HepG2 (cell line): ENCODE measurements at regions not wholly inside any gene's neighbourhood (a gene's known extent, or its start where the extent isn't known, plus 50 kb on each side); places are given as distances from the start of the nearest gene placed in this dataset.

Experiments used
- ARHGAP35 ChIP-seq: sonication (generic); formaldehyde crosslinking; IDR thresholded peaks from 2 replicates; pipeline ENCODE4 v1.9.0; 2022; ENCODE audit warnings: mild to moderate bottlenecking, inconsistent platforms, moderate library complexity, missing genetic modification reagents, borderline replicate concordance
- CBX1 ChIP-seq: IDR thresholded peaks from one replicate; pipeline ENCODE4 v1.6.1; 2016; ENCODE audit warnings: antibody characterized with exemption, low read depth
- CC2D1A ChIP-seq: sonication (generic); formaldehyde crosslinking; IDR thresholded peaks from 2 replicates; pipeline ENCODE4 v1.8.1; 2023; ENCODE audit warnings: mild to moderate bottlenecking, missing genetic modification reagents
- EED ChIP-seq: sonication (generic); formaldehyde crosslinking; IDR thresholded peaks from 2 replicates; pipeline ENCODE4 v1.5.0; 2020; ENCODE audit warnings: mild to moderate bottlenecking, missing genetic modification reagents
- EP300 ChIP-seq, 3 experiments: sonication (generic) in 1 of 3; formaldehyde crosslinking in 1 of 3; IDR thresholded peaks; 2 replicates each; pipeline versions ENCODE4 v1.5.1 to v1.6.1; 2011 to 2020; ENCODE audit warnings: low read depth in 2 of 3, low read length in 2 of 3, borderline replicate concordance in 1 of 3, improper control_type of control experiment in 1 of 3, mild to moderate bottlenecking in 1 of 3, missing genetic modification reagents in 1 of 3, moderate library complexity in 1 of 3
- HOXD1 ChIP-seq: sonication (generic); formaldehyde crosslinking; IDR thresholded peaks from 2 replicates; pipeline ENCODE4 v1.5.0; 2020; ENCODE audit warnings: missing genetic modification reagents
- JDP2 ChIP-seq: sonication (generic); formaldehyde crosslinking; IDR thresholded peaks from 2 replicates; pipeline ENCODE4 v1.8.1; 2022; ENCODE audit warnings: missing genetic modification reagents, borderline replicate concordance
- KLF11 ChIP-seq: IDR thresholded peaks from 2 replicates; pipeline ENCODE4 v1.6.1; 2016; ENCODE audit warnings: missing compliant biosample characterization
- MAZ ChIP-seq, 2 experiments: sonication (generic) in 1 of 2; formaldehyde crosslinking in 1 of 2; IDR thresholded peaks; 2 replicates each; pipeline versions ENCODE4 v1.5.0 to v1.6.1; 2012 to 2020; ENCODE audit warnings: low read depth in 2 of 2, mild to moderate bottlenecking in 2 of 2, borderline replicate concordance in 1 of 2, improper control_type of control experiment in 1 of 2, low read length in 1 of 2, missing genetic modification reagents in 1 of 2, moderate library complexity in 1 of 2
- MEF2D ChIP-seq: sonication (generic); formaldehyde crosslinking; IDR thresholded peaks from 2 replicates; pipeline ENCODE4 v1.5.1; 2020; ENCODE audit warnings: mild to moderate bottlenecking, missing genetic modification reagents
- MYNN ChIP-seq: sonication (generic); formaldehyde crosslinking; IDR thresholded peaks from 2 replicates; pipeline ENCODE4 v1.4.0; 2020; ENCODE audit warnings: mild to moderate bottlenecking, low read depth, missing genetic modification reagents
- NCOA2 ChIP-seq: sonication (generic); formaldehyde crosslinking; IDR thresholded peaks from 2 replicates; pipeline ENCODE4 v1.8.0; 2022; ENCODE audit warnings: inconsistent platforms
- NR2F1 ChIP-seq, 2 experiments: fragments of 450-650 bp in 1 of 2; formaldehyde crosslinking in 1 of 2; IDR thresholded peaks; 2 replicates each; pipeline versions ENCODE4 v1.5.0 to v1.6.1; 2016 to 2020; ENCODE audit warnings: mild to moderate bottlenecking in 1 of 2, missing compliant biosample characterization in 1 of 2, missing genetic modification reagents in 1 of 2, moderate library complexity in 1 of 2
- RFX1 ChIP-seq: fragments of 450-650 bp; IDR thresholded peaks from 2 replicates; pipeline ENCODE4 v1.6.1; 2017
- TCF7L2 ChIP-seq: IDR thresholded peaks from 2 replicates; pipeline ENCODE4 v1.6.1; 2011; ENCODE audit warnings: mild to moderate bottlenecking, low read depth, low read length, moderate library complexity
- ZFP90 ChIP-seq: sonication (generic); formaldehyde crosslinking; IDR thresholded peaks from 2 replicates; pipeline ENCODE4 v1.8.0; 2022; ENCODE audit warnings: missing genetic modification reagents, mild to moderate bottlenecking, inconsistent platforms, borderline replicate concordance
- ZFY ChIP-seq: sonication (generic); formaldehyde crosslinking; IDR thresholded peaks from 2 replicates; pipeline ENCODE4 v1.4.0; 2020; ENCODE audit warnings: missing genetic modification reagents
- ZNF350 ChIP-seq: sonication (generic); formaldehyde crosslinking; IDR thresholded peaks from 2 replicates; pipeline ENCODE4 v1.4.0; 2020; ENCODE audit warnings: mild to moderate bottlenecking, low read depth, missing genetic modification reagents, borderline replicate concordance
- ZNF570 ChIP-seq: sonication (generic); formaldehyde crosslinking; IDR thresholded peaks from 2 replicates; pipeline ENCODE4 v1.4.0; 2020; ENCODE audit warnings: mild to moderate bottlenecking, missing genetic modification reagents, borderline replicate concordance
- ZNF761 ChIP-seq: sonication (generic); formaldehyde crosslinking; conservative IDR thresholded peaks from 2 replicates; pipeline ENCODE4 v1.4.0; 2020; ENCODE audit warnings: mild to moderate bottlenecking, missing genetic modification reagents
- ZNF777 ChIP-seq: sonication (generic); formaldehyde crosslinking; IDR thresholded peaks from 2 replicates; pipeline ENCODE4 v1.4.0; 2020; ENCODE audit warnings: missing genetic modification reagents
- ZZZ3 ChIP-seq: sonication (generic); formaldehyde crosslinking; IDR thresholded peaks from 2 replicates; pipeline ENCODE4 v1.4.0; 2020; ENCODE audit warnings: missing genetic modification reagents, mild to moderate bottlenecking, borderline replicate concordance
- TF ChIP-seq, protein P1 (sequence below): IDR thresholded peaks from 2 replicates; pipeline ENCODE4 v1.6.1; 2016; ENCODE audit warnings: mild to moderate bottlenecking, missing biosample characterization, missing genetic modification reagents
- TF ChIP-seq, protein P2 (sequence below): sonication (generic); formaldehyde crosslinking; IDR thresholded peaks from 2 replicates; pipeline ENCODE4 v1.4.0; 2020; ENCODE audit warnings: missing genetic modification reagents
- TF ChIP-seq, protein P3 (sequence below): sonication (generic); formaldehyde crosslinking; IDR thresholded peaks from 2 replicates; pipeline ENCODE4 v1.5.1; 2020; ENCODE audit warnings: mild to moderate bottlenecking, missing genetic modification reagents
- TF ChIP-seq, protein P4 (sequence below): sonication (generic); formaldehyde crosslinking; IDR thresholded peaks from 2 replicates; pipeline ENCODE4 v1.4.0; 2020; ENCODE audit warnings: mild to moderate bottlenecking, missing genetic modification reagents

DNA sequence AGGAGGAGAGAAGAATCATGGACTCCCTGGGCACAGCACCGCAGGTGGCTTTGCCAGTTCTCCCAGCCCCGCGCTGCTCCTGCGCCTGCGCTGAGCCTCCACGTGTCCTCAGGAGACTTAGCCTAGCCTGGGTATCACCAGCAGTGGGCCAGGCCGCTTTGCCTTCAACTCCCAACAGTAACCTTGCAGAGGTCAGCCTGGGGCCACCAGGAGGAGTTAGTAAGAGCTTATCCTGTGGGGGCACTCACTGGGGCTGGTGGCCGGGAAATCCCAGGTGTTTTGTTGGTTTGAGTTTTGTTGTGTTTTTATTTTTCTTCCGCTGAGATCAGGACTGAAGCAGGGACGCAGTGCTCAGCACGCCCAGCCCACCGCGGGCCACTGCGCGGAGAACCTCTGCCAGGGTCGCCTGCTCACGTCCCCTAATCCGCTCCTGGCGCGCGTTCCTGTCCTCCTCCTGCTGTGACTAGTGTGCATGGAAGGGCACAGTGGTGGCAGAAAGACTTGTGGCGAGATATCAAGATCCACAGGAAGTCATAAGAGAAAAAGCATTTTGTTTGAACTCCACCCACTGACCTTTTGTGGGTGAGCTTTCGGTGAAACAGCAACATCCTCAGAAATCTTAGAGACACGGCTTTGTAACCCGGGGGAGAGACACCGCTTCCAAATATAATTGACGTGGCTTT lies 207.4 kb upstream of the RFC3 start (continued):
- TF ChIP-seq ZZZ3 (no peak), TCF7L2 (no peak), MAZ (IDR thresholded peaks at IDR 0.05; ENCODE audit: borderline replicate concordance, low read depth, low read length) (no peak), MAZ (CRISPR knock-in tag; IDR thresholded peaks at IDR 0.05; ENCODE audit: low read depth) (peak; percentile 20; the same call in 1 of the 2 replicates), ZNF761 (CRISPR knock-in tag) (0 out of 2 replicates have a peak, but pooled peaks have one; percentile 51), ZNF350 (CRISPR knock-in tag) (peak; percentile 68), NCOA2 (CRISPR knock-in tag) (peak; percentile 63; the same call in 1 of the 2 replicates), ZNF570 (CRISPR knock-in tag) (no peak), HOXD1 (CRISPR knock-in tag) (no peak), ARHGAP35 (CRISPR knock-in tag) (0 out of 2 replicates have a peak, but pooled peaks have one; percentile 41), CBX1 (no peak), NR2F1 (CRISPR knock-in tag; IDR thresholded peaks at IDR 0.05) (peak; percentile 21 to 76; a peak in 2 of 4 replicates), RFX1 (no peak), EP300 (IDR thresholded peaks at IDR 0.05; ENCODE audit: low read depth in 2 of 2, low read length in 2 of 2) (no peak; a peak in 1 of 4 replicates), EP300 (CRISPR knock-in tag; IDR thresholded peaks at IDR 0.05; ENCODE audit: borderline replicate concordance) (peak; percentile 44; the same call in 1 of the 2 replicates), ZFY (CRISPR knock-in tag) (peak; percentile 85), MYNN (CRISPR knock-in tag) (no peak), JDP2 (CRISPR knock-in tag) (no peak), EED (CRISPR knock-in tag) (no peak), ZNF777 (CRISPR knock-in tag) (no peak), CC2D1A (CRISPR knock-in tag) (no peak), ZFP90 (peak; percentile 61; the same call in 1 of the 2 replicates), MEF2D (CRISPR knock-in tag) (peak; percentile 68; the same call in 1 of the 2 replicates), KLF11 (CRISPR knock-in tag) (peak; percentile 62; the same call in 1 of the 2 replicates)
- TF ChIP-seq, protein P1, sequence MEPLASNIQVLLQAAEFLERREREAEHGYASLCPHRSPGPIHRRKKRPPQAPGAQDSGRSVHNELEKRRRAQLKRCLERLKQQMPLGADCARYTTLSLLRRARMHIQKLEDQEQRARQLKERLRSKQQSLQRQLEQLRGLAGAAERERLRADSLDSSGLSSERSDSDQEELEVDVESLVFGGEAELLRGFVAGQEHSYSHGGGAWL (CRISPR knock-in tag): peak; percentile 52
- TF ChIP-seq, protein P2, sequence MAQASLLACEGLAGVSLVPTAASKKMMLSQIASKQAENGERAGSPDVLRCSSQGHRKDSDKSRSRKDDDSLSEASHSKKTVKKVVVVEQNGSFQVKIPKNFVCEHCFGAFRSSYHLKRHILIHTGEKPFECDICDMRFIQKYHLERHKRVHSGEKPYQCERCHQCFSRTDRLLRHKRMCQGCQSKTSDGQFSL (CRISPR knock-in tag): 0 out of 2 replicates have a peak, but pooled peaks have one; percentile 20
- TF ChIP-seq, protein P3, sequence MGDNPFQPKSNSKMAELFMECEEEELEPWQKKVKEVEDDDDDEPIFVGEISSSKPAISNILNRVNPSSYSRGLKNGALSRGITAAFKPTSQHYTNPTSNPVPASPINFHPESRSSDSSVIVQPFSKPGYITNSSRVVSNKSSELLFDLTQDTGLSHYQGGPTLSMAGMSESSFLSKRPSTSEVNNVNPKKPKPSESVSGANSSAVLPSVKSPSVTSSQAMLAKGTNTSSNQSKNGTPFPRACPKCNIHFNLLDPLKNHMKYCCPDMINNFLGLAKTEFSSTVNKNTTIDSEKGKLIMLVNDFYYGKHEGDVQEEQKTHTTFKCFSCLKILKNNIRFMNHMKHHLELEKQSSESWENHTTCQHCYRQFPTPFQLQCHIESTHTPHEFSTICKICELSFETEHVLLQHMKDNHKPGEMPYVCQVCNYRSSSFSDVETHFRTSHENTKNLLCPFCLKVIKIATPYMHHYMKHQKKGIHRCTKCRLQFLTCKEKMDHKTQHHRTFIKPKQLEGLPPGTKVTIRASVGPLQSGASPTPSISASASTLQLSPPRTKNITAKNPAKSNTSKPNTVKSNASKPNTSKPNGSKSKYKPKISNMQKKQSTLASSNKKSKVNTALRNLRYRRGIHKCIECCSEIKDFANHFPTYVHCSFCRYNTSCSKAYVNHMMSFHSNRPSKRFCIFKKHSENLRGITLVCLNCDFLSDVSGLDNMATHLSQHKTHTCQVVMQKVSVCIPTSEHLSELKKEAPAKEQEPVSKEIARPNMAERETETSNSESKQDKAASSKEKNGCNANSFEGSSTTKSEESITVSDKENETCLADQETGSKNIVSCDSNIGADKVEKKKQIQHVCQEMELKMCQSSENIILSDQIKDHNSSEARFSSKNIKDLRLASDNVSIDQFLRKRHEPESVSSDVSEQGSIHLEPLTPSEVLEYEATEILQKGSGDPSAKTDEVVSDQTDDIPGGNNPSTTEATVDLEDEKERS: no peak
- TF ChIP-seq, protein P4, sequence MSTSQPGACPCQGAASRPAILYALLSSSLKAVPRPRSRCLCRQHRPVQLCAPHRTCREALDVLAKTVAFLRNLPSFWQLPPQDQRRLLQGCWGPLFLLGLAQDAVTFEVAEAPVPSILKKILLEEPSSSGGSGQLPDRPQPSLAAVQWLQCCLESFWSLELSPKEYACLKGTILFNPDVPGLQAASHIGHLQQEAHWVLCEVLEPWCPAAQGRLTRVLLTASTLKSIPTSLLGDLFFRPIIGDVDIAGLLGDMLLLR (CRISPR knock-in tag): peak; percentile 58; the same call in 1 of the 2 replicates
